GM19467 (cell line): ENCODE measurements at regions not wholly inside any gene's neighbourhood (a gene's known extent, or its start where the extent isn't known, plus 50 kb on each side); places are given as distances from the start of the nearest gene placed in this dataset.

ENCODE experiments used
- ATAC-seq: cut with Tn5 transposase; IDR thresholded peaks from one replicate; pipeline ENCODE4 v1.9.1; 2021; ENCODE audit warnings: mild to moderate bottlenecking, moderate library complexity; ENCODE audit not compliant: unreplicated experiment

DNA sequence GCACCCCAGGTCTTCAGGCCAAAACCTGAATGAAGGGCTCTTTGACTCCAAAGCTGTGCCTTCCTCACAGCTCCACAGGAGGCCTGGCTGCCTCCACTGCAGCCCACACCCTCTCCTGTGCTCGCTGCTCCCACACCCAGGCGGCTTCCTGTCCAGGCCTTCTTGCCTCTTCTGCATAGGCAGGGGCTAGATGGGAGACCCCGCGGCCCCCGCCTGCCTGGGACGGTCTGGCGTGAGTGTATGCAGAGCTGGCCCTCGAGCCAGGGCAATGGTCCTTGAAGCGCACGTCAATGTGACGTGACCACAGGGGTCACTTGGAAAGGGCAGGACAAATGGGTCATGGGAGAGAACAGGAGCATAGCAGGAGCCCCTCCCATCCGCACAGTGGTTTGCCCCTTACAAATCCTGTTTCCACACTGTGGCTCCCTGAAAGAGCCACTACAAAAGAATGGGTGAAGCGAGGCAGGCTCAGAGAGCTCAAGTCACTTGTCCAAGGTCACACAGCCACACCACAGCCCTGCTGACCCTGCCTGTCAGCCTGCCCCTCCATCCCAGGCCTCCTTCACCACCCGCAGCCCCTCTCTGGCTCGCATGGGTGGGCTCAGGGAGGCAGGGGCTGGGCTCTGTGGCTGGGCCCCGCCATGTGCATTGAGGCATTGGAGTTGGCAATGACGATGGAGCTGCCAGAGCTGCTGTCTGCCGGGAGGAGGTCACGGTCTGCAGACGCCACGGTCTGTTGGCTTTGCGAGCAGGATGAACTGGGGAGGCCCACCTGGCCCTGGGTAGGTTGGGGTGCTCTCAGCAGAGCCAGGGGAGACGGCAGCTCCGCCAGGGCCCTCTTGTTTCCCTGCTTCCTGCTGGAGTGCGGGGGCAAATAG is 71.2 kb upstream of the WNT11 start:
- no peak for ATAC-seq

DNA sequence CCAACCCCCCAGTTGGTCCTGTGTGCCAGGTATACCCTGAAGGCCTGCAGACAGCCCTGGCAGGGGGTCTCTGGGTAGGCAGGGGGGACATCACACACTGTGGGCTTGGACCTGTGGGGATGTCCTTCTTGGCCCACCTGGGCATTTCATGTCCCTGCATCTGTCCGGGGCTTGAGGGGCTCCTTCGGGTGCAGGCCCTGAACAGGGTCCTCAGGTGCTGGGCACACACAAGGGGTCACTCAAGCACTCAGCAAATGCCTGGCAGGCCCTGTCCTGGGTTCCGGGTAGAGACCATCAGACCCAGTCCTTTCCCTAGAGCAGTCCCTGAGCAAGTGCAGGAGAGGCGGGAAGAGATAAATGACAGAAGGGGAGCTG is 70.5 kb upstream of the WNT11 start:
- ATAC-seq, result no peak

GRCh38 chr11:76276046-76276780 is 69.9 kb upstream of the WNT11 start:
- no peak for ATAC-seq

- no peak for ATAC-seq
Measured at GRCh38 chr11:76275446-76275845, 69.1 kb upstream of the WNT11 start.

DNA sequence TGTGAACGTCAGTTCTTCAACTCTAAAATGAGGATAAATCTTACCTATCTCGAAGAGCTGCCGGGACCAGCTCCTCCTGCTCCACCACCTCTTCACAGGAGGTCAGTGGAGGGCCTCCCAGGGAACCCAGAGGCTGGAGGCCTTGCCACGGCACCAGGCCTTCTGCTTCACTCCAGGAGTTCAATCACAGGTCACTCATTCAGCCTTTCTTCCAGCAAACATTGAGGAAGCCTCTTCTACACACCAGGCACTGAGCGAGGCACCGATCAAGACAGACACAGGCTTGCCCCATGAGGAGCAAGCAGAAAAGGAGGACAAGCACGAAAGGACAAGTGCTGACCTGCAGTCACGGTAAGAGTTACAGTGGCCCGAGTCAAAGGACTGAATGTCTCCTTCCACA is 64.8 kb upstream of the WNT11 start:
- no peak for ATAC-seq

GRCh38 chr11:76270389-76270788 is 64.1 kb upstream of the WNT11 start:
- ATAC-seq, result no peak

- no peak for ATAC-seq
Measured at GRCh38 chr11:76269661-76270261, 63.5 kb upstream of the WNT11 start.

DNA sequence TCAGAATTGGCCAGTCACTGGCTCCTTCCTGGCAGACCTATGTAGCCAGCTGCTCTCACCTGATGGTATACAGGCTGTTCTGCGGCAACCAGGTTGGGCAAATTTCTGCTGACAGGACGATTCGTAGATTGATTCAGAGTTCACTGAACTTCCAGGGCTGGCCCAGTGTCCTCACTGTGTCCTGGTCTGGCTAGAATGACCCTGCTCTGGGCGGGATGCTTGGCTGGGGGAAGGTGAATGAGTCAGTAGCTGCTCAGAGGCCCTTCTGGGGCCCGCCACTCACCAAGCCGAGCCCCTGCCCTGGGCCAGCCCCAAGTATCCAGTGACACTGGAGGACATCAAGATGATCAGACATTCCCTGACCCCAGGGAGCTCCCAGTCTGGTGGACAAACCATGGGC is 62.9 kb upstream of the WNT11 start:
- ATAC-seq, result no peak

DNA sequence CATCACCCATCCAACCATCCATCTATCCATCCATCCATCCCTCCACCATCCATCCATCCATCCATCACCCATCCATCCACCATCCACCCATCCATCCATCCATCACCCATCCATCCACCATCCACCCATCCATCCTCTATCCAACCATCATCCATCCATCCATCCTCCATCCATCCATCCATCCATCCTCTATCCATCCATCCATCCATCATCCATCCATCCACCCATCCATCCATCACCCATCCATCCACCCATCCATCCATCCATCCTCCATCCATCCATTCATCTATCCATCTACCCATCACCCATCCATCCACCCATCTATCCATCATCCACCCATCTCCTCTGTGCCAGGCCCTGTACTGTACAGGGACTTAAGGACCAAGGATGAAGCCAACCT is 62.2 kb upstream of the WNT11 start:
- no peak for ATAC-seq

GRCh38 chr11:76267556-76267955 is 61.3 kb upstream of the WNT11 start:
- no peak for ATAC-seq

- no peak for ATAC-seq
Measured at GRCh38 chr11:76266286-76267100, 60.2 kb upstream of the WNT11 start.

DNA sequence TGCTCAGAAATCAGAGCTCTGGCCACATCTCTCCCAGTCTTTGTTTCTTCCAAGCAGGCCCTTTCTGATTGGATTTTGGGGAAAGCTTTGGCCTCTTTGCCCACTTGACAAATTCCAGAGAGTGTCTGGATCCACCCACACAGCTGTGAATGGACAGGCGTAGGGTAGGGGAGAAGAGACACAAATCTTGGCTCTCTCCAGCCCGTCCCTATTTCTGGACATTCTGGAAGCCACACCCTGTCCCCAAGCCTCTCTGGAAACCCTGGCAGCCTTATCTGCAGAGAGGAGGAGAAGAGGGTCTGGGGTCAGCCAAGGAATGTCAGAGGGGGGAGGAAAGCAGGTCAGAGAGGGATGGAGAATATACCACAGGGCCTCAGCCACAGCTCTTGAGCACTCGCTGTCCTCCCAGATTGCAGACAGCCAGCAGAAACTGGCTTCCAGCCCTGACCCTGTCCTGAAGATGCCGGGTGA is 59.5 kb upstream of the WNT11 start:
- no peak for ATAC-seq

DNA sequence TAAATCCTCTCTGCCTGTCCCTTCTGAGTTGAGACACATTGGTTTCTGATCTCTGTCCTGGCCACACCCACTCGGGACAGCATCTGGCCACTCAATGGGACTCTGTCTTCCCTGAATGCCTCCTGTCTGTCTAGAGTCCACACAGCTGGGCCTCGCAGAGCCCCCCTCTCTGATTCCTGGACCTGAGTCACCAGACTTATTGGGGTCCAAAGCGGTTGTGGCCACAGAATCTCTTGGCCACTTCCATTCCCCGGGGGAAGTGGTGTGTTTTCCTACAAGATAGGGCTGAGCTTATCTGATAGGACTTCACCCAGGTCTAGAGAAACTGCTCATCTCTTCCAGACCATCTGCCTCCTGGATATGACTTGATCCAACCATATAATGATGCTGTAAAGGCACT is 57.4 kb upstream of the WNT11 start:
- no peak for ATAC-seq

- ATAC-seq, result no peak
Measured at GRCh38 chr11:76263166-76263565, 56.9 kb upstream of the WNT11 start.

DNA sequence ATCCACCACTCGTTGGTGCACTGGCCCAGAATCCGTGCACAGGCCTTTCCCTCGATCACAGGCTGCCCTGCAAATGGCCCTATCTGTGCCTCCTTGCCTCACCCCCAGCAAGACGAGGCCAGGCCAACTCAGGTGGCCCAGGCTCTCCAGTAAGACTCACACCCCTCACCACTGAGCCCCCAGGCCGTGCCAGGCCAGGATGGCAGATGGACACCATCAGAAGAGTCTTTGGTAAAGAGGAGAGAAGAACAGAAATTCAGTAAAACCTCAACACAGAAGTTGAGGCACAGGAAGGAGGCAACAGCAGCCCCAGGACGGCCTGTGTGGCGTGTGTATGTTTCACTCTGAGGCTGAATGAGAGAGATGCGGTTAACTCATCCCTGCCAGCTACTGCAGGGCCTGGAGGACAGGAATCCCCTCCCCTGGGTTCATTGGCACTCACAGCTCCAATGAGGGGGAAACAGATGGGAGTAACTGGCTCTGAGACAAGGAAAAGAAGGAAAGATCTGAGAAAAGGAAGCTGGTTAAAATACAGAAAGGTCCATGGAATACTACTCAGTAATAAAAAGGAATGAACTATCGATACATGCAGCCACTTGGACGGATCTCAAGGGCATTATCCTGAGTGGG is 54.1 kb upstream of the WNT11 start:
- no peak for ATAC-seq

DNA sequence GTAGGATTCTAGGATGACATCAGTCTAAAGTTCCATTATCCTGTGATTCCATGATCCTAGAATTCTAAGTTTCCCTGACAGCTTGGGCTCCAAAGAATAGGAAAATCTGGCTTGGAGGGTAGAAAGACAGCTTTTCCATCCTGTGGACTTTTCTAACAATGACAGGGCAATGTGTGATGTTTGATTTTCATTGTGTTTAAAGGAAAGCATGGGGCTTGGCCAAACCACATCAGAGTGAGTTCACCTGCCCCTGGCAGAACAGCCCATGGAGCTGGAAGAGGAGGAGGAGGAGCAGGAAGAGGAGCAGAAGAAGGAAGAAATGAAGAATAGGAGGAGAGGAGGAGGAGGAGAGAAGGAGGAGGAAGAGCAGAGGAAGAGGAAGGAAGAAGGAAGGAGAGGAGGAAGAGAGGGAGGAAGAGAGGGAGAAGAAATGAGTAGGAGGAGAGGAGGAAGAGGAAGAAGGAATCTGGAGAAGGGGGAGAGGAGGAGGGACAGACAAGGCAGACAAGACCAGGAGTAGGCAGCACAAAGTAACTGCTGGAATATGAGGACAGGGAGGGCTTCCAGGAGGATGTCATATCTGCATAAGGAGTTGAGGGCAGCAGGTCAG is 53.1 kb upstream of the WNT11 start:
- no peak for ATAC-seq

GRCh38 chr11:76257074-76257719 is 50.9 kb upstream of the WNT11 start:
- ATAC-seq, result no peak

DNA sequence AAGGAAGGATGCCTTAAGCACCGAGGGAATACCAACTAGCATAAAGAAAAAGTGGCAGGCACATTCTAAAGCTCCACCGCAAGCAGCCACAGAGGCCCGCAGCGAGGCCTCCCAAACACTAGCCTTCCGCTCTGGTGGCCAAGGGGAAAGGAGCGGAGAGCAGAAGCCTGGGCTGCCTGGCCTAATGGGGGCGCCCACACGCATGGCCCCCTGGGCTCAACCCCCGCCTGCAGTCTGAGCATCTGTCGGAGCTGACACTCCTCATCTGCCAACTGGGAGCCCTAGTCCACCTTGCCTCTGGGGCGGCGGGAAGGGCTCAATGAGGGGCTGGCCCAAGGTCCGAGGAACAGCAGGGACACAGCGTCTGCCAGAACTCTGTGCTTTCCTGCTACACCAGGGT is 50.1 kb upstream of the WNT11 start:
- ATAC-seq, result no peak
